HTR-8/SVneo (cell line): ENCODE measurements at regions not wholly inside any gene's neighbourhood (a gene's known extent, or its start where the extent isn't known, plus 50 kb on each side); places are given as distances from the start of the nearest gene placed in this dataset.

Experiments
- DNase-seq: peaks from one replicate; pipeline ENCODE4 v3.0.0; 2011; ENCODE audit warnings: low spot score, mixed read lengths; ENCODE audit not compliant: insufficient read length
- FAIRE-seq: peaks from 2 replicates; lab custom pipeline; 2011; peaks lifted over from hg19 to GRCh38; lab: Jason Lieb, UNC

- DNase-seq: no peak
- no peak for FAIRE-seq
Observed at GRCh38 chr13:59354665-59355369, 808.9 kb downstream of the DIAPH3 start.

GRCh38 chr13:59356607-59357006 is 807.1 kb downstream of the DIAPH3 start:
- DNase-seq: no peak
- FAIRE-seq: no peak

GRCh38 chr13:59358014-59358413 is 805.7 kb downstream of the DIAPH3 start:
- FAIRE-seq (no peak), DNase-seq (no peak)

GRCh38 chr13:59360108-59360507 is 803.6 kb downstream of the DIAPH3 start:
- FAIRE-seq (no peak), DNase-seq (no peak)

GRCh38 chr13:59360916-59361315 is 802.8 kb downstream of the DIAPH3 start:
- DNase-seq: no peak
- FAIRE-seq: no peak

GRCh38 chr13:59363313-59363712 is 800.4 kb downstream of the DIAPH3 start:
- DNase-seq (no peak), FAIRE-seq (no peak)

- FAIRE-seq: no peak
- no peak for DNase-seq
Observed at GRCh38 chr13:59363947-59364346, 799.8 kb downstream of the DIAPH3 start.

GRCh38 chr13:59364641-59365085 is 799.1 kb downstream of the DIAPH3 start:
- no peak for DNase-seq
- no peak for FAIRE-seq

GRCh38 chr13:59367467-59367866 is 796.3 kb downstream of the DIAPH3 start:
- FAIRE-seq (no peak), DNase-seq (no peak)

GRCh38 chr13:59367904-59368303 is 795.8 kb downstream of the DIAPH3 start:
- no peak for DNase-seq
- FAIRE-seq: no peak

- DNase-seq (no peak), FAIRE-seq (no peak)
Observed at GRCh38 chr13:59368693-59369092, 795.0 kb downstream of the DIAPH3 start.

- FAIRE-seq (no peak), DNase-seq (no peak)
Observed at GRCh38 chr13:59371229-59371628, 792.5 kb downstream of the DIAPH3 start.

- FAIRE-seq (no peak), DNase-seq (no peak)
Observed at GRCh38 chr13:59373341-59373740, 790.4 kb downstream of the DIAPH3 start.

GRCh38 chr13:59374691-59375090 is 789.0 kb downstream of the DIAPH3 start:
- FAIRE-seq: no peak
- DNase-seq: no peak

- FAIRE-seq: no peak
- no peak for DNase-seq
Observed at GRCh38 chr13:59384154-59384553, 779.6 kb downstream of the DIAPH3 start.

- peak; percentile 23 for DNase-seq
- FAIRE-seq: no peak
Observed at GRCh38 chr13:59391696-59392095, 772.0 kb downstream of the DIAPH3 start.

GRCh38 chr13:59392328-59392727 is 771.4 kb downstream of the DIAPH3 start:
- DNase-seq (no peak), FAIRE-seq (no peak)

GRCh38 chr13:59394496-59394895 is 769.2 kb downstream of the DIAPH3 start:
- no peak for DNase-seq
- FAIRE-seq: no peak

GRCh38 chr13:59398127-59398526 is 765.6 kb downstream of the DIAPH3 start:
- FAIRE-seq: no peak
- DNase-seq: no peak

- no peak for DNase-seq
- no peak for FAIRE-seq
Observed at GRCh38 chr13:59398661-59399060, 765.1 kb downstream of the DIAPH3 start.

GRCh38 chr13:59399513-59399912 is 764.2 kb downstream of the DIAPH3 start:
- FAIRE-seq: no peak
- DNase-seq: no peak

GRCh38 chr13:59404331-59404730 is 759.4 kb downstream of the DIAPH3 start:
- DNase-seq: no peak
- FAIRE-seq: no peak
